Uterus (tissue), 3 donors: ENCODE measurements at regions not wholly inside any gene's neighbourhood (a gene's known extent, or its start where the extent isn't known, plus 50 kb on each side); places are given as distances from the start of the nearest gene placed in this dataset.
"Not testable (repeated sequence)": the region's sequence is repeated elsewhere in the genome, so short reads cannot be mapped to it uniquely, and the experiment has no call there.

ENCODE experiments used
- DNase-seq, 2 donors: peaks; one replicate each; pipeline ENCODE4 v3.0.0-alpha.2; 2019 to 2020
- H3K27ac ChIP-seq, 2 donors: fragments of 200-600 bp; sonication (generic); 1 replicate in 1 of 2; 2 replicates in 1 of 2; pipeline ENCODE4 v1.5.1; 2016 to 2018
- H3K27me3 ChIP-seq, 2 donors: fragments of 200-600 bp; sonication (generic); one replicate each; pipeline ENCODE4 v1.5.1; 2018 to 2019; ENCODE audit warnings: control low read depth in 1 of 2
- H3K36me3 ChIP-seq, 2 donors: fragments of 200-600 bp; sonication (generic); one replicate each; pipeline ENCODE4 v1.5.1; 2019; ENCODE audit warnings: control low read depth in 1 of 2
- H3K4me1 ChIP-seq, 2 donors: fragments of 200-600 bp; sonication (generic); one replicate each; pipeline ENCODE4 v1.5.1; 2018 to 2019; ENCODE audit warnings: control low read depth in 1 of 2
- H3K4me3 ChIP-seq, 2 donors: fragments of 200-600 bp; sonication (generic); 1 replicate in 1 of 2; 2 replicates in 1 of 2; pipeline ENCODE4 v1.5.1; 2018 to 2019; ENCODE audit warnings: mild to moderate bottlenecking in 1 of 2
- H3K9me3 ChIP-seq, 2 donors: fragments of 200-600 bp; sonication (generic); one replicate each; pipeline ENCODE4 v1.5.1; 2019; ENCODE audit warnings: control low read depth in 1 of 2
- CTCF ChIP-seq, 4 experiments: fragments of 200-600 bp in 2 of 4; fragments of 450-650 bp in 2 of 4; sonication (generic) in 2 of 4; IDR thresholded peaks; one replicate each; pipeline ENCODE4 v1.5.1; 2016 to 2019; ENCODE audit warnings: antibody characterized with exemption in 4 of 4, mild to moderate bottlenecking in 2 of 4, moderate library complexity in 1 of 4
- POLR2A ChIP-seq, 2 donors: fragments of 450-650 bp; IDR thresholded peaks; one replicate each; pipeline ENCODE4 v1.6.1; 2016; ENCODE audit warnings: antibody characterized with exemption in 2 of 2, mild to moderate bottlenecking in 1 of 2, moderate library complexity in 1 of 2
- intact Hi-C: fragments of 100-400 bp; cut with DNase I; formaldehyde crosslinking; loops from one replicate; pipeline ENCODE4 v1.15.1; 2023; ENCODE audit warnings: low total_unique reads
- donor health status: DM: yes; HTN: yes; CAD: no.

GRCh38 chr1:57544345-57544744 lies 120.5 kb upstream of the DAB1 start:
- intact Hi-C loops, result no loop called here
- no peak for TF ChIP-seq POLR2A (IDR thresholded peaks at IDR 0.05)
- no peak for TF ChIP-seq CTCF (IDR thresholded peaks at IDR 0.05)
- no peaks in the 10 kb centered on the region for H3K4me1 ChIP-seq

GRCh38 chr1:57536749-57537423 lies 113.0 kb upstream of the DAB1 start:
- no peak for TF ChIP-seq CTCF (IDR thresholded peaks at IDR 0.05)
- no peak for TF ChIP-seq POLR2A (IDR thresholded peaks at IDR 0.05)
- no peaks in the 10 kb centered on the region for H3K27me3 ChIP-seq
- no peaks in the 10 kb centered on the region for H3K36me3 ChIP-seq
- H3K4me3 ChIP-seq, result no peak overlapping the region
- H3K9me3 ChIP-seq, result no peaks in the 10 kb centered on the region
- no peak overlapping the region for H3K27ac ChIP-seq
- intact Hi-C loops, result no loop called here
- no peak for DNase-seq
- no peaks in the 10 kb centered on the region for H3K4me1 ChIP-seq

More at GRCh38 chr1:57544345-57544744, 120.5 kb upstream of the DAB1 start:
- no peaks in the 10 kb centered on the region for H3K27me3 ChIP-seq
- no peaks in the 10 kb centered on the region for H3K36me3 ChIP-seq
- H3K9me3 ChIP-seq, result no peaks in the 10 kb centered on the region
- H3K27ac ChIP-seq, result no peak overlapping the region
- H3K4me3 ChIP-seq, result no peak overlapping the region
- no peak for DNase-seq

GRCh38 chr1:57532299-57532698 lies 108.4 kb upstream of the DAB1 start:
- intact Hi-C loops, result no loop called here
- TF ChIP-seq CTCF (IDR thresholded peaks at IDR 0.05) (no peak), POLR2A (IDR thresholded peaks at IDR 0.05) (no peak)
- no peaks in the 10 kb centered on the region for H3K36me3 ChIP-seq

GRCh38 chr1:57530911-57531260 lies 107.0 kb upstream of the DAB1 start:
- H3K4me3 ChIP-seq, H3K9me3 ChIP-seq, H3K27me3 ChIP-seq, DNase-seq, intact Hi-C loops, H3K4me1 ChIP-seq, H3K36me3 ChIP-seq, H3K27ac ChIP-seq: not testable (repeated sequence)

More at GRCh38 chr1:57532299-57532698, 108.4 kb upstream of the DAB1 start:
- no peak overlapping the region for H3K27ac ChIP-seq
- H3K4me3 ChIP-seq, result no peak overlapping the region
- no peaks in the 10 kb centered on the region for H3K27me3 ChIP-seq
- no peak for DNase-seq
- H3K4me1 ChIP-seq, result no peaks in the 10 kb centered on the region
- no peaks in the 10 kb centered on the region for H3K9me3 ChIP-seq

GRCh38 chr1:57530206-57530910 lies 106.5 kb upstream of the DAB1 start:
- H3K27me3 ChIP-seq, result no peaks in the 10 kb centered on the region
- H3K27ac ChIP-seq, result no peak overlapping the region
- H3K4me1 ChIP-seq, result no peaks in the 10 kb centered on the region
- TF ChIP-seq POLR2A (IDR thresholded peaks at IDR 0.05) (no peak), CTCF (IDR thresholded peaks at IDR 0.05) (no peak)
- no peaks in the 10 kb centered on the region for H3K36me3 ChIP-seq
- DNase-seq, result no peak
- H3K9me3 ChIP-seq, result no peaks in the 10 kb centered on the region
- H3K4me3 ChIP-seq, result no peak overlapping the region
- intact Hi-C loops, result no loop called here
